Occipital lobe (tissue), 1 donor: ENCODE measurements at regions not wholly inside any gene's neighbourhood (a gene's known extent, or its start where the extent isn't known, plus 50 kb on each side); places are given as distances from the start of the nearest gene placed in this dataset.
"Not testable (repeated sequence)": the region's sequence is repeated elsewhere in the genome, so short reads cannot be mapped to it uniquely, and the experiment has no call there.

ENCODE experiments used
- DNase-seq: peaks from one replicate; lab custom pipeline; 2025; lab: John Stamatoyannopoulos, UW

DNA sequence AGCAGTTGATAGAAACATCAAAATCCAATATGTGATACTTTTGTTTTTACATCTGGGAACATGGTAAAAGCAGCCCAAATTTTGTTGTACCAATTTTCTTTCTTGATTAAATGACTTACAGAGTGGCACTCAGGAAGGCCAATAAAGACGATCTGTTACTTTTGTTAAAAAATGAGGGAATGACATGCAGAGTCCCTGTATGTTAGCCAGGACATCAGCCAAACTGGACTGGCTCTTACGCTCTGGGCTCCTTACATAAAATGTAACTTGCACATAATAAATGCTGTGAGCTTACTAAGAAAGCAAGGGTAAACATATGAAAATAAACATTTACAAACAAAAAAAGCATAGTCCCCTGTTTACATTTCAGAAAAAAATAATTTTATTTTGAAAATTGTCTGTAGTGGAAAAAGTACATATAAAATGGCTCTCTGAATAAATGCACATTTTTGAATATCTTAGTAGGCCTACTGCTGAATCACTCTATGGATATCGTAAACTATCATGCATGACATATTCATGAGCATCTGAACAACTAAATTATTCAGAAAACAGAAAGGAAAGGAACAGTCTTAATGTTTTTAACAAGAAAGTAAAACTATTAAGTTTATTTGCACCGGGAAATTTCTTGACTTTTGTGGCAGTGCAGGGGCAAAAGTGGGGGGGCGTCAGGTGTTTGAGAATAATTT is 534.5 kb downstream of the KCTD12 start:
- no peak for DNase-seq

DNA sequence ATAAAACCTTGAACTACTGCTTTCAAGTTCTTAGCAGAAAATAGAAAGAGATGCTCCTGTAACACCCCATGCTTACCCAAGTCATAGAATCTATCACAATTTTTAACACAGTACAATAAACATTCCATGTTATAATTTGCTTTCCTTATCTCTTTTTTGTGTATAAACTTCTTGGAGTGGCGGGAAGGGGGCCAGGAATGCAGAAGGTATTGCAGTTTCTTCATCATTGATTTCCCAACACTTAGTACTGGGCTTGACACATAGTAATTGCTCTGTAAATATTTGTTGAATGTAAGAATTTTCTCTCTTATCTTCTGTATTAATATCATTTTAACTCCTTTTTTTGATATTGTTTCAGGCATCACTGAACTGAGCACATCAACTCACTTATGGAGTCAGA is 535.8 kb downstream of the KCTD12 start:
- DNase-seq, result no peak

DNA sequence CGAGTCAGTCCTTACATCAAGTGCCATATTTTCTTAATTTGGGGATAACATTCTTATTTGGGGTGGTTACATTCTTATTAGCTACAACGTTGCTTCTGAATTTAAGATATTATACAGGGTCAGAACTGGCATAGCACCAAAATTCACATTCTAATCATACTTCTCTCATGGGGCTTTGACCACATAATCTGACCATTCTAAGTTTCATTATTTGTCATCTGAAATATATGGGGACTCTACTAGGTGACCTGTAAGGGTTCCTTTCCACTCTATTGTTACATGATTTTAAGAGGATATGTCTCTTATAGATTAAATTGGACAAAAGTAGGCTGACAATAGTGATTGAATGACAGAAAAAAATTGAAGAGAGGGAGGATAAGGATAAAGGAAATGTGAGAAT is 536.5 kb downstream of the KCTD12 start:
- no peak for DNase-seq

DNA sequence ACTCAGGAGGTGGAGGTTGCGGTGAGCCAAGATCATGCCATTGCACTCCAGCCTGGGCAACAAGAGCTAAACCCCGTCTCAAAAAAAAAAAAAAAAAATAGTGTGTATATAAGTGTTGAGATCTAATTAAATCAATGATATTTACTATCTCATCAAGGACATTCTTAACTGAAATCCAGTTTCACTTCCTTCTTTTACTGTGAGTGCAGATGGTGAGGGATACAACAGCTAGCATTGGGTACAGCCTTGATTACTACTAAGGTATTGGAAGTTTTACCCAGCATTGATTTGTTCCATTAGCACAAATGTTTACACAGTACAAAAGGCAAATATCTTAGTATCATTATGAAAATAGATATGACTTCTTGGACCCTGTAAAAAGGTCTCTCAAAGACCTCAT is 546.6 kb downstream of the KCTD12 start:
- DNase-seq, result no peak

DNA sequence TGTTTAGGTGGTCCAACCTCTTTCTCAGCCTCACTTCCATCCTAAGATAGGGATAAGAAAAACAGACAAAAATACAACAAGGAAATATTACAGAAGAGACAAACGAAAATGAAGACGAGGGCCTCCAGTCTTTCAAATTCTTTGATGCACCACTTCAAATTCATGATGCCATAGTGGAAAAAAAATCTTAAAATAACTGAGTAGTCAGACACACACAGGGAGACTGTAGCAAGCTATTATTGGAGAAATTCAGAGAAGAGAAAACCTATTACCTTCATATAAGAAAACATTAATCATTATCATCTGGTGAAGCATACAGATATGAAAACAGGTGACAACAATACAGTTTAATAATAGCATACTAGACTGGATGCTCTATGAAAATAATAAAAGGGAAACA is 548.2 kb downstream of the KCTD12 start:
- no peak for DNase-seq

DNA sequence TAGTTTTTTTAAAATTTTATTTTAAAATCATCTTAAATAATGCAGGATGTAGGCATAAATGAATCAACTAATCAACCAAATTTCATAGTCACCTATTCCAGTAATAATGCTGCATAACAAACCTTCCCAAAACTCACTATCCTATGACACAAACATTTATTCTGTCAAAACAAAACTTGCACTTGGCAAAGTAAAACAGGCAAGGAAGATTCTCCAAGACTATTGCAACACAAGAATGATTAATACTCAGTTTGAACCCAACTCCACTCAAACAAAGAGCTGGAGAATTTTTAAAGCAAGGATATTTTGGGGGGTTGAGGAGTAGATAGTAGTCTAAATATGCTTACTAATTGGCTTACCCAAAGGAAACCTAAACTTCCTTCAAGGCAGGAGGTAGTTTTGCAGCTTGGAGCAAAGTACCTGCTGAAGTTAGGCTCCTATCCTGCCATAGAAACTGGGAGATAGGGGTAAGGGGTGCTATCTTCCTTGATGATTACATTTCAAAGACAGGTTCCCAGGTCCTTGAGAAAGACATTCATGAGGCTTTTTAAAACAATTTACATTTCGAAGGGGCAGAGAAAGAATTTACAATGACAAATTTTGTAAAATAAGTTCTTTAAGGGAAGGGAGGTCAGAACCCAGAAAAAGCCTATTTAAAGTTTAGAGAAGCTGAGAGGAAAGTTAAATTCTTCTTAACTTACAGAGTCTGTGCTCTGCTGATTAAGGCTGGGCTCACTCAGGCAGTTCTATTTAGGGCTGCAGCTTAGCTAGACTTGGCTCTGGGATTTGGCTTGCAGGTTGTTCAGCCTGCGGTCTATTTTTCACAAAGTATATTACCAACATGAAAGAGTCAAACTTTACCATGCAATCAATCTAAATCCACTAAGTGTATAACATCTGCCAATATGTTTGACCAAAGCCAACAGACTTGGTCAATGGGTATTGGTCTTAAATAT is 549.0 kb downstream of the KCTD12 start:
- no peak for DNase-seq

DNA sequence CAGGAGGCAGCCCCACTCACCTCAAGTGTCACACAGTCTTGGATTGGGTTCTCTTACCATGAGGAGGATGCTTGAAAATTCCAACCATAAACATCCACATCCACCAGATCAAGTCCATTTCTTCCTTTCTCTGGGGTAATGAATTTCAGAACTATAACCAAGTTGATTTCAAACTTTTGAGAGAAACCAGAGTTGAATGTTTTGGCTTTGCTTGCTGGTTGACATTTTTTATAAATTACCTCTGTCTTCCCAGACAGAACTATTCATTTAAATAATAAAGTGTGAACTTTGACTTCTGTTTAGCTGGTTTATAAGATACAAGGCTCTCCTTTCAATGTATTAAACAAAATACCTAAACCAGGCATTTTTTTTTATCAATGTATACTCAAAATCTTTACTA is 550.7 kb downstream of the KCTD12 start:
- no peak for DNase-seq

DNA sequence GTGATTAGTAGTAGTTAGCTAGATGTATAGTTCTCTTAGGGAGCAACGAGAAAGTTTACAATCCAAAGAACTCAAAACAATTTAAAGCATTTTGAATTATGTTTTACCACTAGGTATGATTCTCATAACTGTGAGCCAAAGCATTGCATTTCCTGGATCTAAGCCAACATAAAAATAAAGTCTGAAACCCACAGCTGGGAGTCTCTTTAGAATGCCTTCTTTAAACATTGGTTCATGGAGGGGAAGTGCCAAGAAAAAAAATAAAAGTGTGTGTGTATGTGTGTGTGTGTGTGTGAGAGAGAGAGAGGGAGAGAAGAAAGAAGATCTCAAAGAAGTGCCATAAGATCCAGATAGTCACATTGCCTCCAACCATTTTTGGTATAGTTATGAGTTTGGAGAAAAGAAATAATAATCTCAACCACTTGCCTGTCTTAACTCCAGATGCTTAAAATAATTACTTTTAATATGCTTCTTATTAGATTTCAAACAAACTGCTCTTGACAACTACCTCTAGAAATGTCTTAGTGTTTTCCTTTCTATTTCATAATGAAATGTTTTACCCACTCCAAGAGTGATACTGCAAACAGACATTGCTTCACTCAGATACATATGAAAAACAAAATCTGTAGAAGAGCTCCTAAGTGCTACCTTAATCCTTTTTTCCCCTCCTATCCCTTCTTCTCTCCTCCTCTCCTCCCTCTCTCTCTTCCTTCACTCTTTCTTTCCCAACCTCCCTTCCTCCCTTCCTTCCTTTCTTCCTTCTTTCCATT is 554.1 kb downstream of the KCTD12 start:
- no peak for DNase-seq

DNA sequence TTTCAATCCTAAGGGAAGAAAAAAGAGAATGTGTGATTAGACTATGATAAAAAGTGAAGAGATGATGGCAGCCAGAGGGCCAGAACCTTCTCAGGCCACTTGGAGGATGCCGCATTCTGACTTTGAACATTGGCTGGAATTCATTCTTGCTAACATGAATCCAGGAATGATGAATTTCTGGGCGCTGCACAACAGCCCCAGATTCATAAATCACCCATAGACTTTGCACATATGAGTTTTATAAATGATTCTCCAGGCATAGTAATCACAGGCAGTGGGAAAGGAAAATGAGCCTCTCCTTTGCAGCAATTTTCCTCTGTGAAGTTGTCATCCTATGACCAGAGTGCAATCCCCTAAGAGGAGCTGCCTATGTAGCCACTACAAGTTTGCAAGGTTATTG is 555.4 kb downstream of the KCTD12 start:
- no peak for DNase-seq

DNA sequence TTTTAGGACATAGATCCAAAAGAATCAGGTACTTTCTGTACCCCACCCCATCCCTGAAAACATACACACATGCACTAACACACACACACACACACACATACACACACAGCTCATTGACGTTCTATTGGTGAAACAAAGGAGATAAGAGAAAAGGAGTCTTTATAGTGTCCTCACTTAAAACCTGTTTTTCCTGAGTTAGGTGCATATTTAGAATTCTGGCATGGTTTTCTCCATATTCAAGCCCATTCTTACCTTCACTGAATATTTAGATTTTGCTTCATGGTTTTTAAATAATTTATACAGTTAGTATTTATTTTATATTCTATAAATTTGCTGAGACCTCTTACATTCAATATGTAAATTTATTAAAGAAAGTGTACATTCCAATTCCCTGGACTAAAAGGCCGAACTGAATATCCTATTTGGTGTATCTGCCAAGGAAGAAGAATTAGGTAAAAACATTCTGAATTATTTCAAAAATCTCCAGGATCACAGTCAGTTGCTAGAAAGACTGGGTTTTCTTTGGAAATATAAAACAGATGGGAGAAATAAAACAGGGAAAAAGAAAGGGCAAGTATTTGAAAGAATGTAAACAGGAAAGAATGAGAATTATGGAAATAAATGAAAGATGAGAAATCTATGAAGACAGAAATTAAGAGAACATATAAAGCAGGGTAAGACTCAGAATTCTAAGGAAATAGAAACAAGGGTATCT is 556.2 kb downstream of the KCTD12 start:
- no peak for DNase-seq

DNA sequence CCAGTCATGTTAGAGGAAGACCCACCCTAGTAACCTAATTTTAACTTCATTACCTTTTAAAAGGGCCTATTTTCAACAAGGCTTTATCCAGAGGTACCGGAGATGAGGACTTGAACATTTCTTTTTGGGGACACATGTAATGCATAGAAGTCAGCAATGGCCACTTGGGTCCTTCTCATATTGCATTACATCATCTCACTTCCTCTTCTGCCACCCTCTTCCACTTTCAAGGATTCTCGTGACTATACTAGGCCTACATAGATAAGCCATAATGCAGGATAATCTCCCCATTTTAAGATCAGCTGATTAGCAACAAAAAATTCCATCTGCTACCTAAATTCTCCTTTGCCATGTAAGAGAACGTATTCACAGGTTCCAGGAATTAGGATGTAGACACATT is 557.2 kb downstream of the KCTD12 start:
- DNase-seq, result no peak

DNA sequence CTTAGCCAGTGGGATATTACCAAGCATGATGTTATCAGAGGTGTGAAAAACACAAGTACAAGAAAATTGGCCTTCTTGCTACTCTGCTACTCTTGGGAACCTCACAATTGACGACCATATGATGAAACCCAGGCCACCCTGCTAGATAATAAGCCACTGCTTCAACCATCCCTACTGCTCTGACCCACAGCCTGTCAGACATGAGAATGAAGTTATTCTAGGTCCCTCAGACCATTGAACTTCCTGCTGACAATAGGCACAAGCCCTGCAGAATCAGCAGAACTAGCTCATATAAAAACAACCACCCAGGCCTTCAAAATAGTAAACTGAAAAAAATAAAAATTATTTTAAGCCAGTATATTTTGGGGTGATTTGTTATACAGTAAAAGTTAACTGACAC is 559.9 kb downstream of the KCTD12 start:
- no peak for DNase-seq

DNA sequence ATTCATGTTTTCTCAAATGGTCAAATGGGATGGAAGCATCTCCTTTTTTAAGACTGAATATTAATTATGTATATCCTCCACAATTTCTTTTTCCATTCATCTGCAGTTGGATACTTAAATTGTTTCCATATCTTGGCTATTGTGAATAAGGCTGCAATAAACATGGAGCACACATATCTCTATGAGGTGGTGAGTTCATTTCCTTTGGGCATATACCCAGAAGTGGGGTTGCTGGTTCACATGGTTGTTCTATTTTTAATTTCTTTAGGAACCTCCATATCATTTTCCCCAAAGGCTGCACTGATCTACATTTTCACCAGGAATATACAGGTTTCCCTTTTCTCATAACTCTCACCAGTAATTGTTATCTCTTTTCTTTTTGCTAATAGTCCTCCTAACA is 566.3 kb downstream of the KCTD12 start:
- no peak for DNase-seq

DNA sequence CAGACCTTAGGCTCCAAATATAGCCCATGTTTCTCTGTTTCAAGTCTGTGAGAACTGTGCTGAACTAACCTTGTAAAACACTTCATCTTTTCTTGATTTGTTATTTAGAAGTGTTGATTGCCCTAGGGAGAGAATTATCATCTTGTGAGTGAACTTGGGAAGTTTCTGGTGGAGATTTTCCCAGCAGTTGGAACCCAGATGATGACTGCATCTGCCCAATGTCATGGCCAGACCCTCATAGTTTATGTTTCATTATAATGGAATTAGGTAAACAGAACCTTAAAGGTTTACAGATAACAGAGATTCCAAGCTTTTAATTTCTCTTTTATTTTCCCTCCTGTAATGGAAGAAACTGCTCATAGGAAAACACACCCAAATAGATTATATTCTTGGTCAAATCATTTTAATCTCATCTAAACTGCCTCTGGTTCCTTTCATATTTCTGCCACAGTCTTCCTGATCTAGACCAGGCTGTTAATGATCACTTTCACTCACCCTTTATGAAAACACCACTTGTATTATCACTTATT is 569.1 kb downstream of the KCTD12 start:
- DNase-seq, result no peak

DNA sequence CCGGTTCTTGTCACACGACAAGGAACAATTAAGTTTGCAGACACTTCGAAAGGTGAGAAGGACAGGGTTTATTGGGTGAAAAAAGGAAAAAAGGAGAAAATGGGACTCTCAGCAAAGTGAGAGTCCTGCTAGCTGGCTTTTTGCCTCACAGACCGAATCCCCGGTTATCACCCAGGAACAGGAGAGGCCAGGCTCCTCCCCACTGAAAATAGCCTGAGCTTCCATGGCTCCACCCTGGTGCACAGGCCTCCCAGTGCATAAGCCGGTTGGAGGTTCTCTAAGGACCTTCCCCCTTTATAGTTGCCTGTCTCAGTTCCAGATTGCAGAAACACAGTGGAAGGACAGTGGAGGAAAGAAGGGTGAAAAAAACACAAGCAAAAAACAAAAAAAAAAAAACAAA is 571.7 kb downstream of the KCTD12 start:
- DNase-seq, result no peak

DNA sequence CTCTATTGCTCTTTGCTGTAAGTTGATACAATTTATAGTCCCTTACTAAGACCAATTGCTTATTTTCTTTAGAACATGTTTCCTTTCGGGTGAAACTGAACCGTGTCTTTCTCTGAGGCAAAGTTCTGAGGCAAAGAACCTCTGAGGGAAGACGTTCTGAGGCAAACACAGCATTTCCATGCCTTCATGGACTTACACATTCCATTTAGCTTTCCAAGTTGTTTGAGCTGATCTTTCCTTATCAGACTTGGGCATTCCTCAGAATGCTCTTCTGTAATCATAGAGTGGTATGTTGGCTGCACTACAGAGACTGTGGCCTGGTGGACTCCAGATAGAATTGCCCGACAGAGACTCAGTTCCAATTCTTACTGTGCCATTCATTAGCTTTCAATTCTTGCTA is 579.1 kb downstream of the KCTD12 start:
- DNase-seq, result no peak

DNA sequence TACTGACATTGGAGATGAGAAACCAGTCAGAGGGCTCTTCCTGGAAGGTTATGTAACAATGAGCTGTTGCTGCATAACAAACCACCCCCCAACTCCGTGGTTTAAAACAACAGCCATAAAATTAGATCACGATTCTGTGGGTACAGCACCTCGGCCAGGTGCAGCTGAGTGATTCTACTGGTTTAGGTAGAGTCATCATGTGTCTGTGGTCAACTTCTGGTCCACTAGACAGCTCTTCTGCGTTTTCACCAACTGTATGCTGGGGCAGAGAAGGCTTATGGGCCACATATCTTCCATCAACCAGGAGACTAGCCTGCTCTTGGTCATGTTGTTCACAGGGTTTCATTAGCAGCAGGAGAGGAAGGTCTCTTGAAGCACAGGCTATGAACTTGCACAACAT is 585.5 kb downstream of the KCTD12 start:
- DNase-seq, result no peak

DNA sequence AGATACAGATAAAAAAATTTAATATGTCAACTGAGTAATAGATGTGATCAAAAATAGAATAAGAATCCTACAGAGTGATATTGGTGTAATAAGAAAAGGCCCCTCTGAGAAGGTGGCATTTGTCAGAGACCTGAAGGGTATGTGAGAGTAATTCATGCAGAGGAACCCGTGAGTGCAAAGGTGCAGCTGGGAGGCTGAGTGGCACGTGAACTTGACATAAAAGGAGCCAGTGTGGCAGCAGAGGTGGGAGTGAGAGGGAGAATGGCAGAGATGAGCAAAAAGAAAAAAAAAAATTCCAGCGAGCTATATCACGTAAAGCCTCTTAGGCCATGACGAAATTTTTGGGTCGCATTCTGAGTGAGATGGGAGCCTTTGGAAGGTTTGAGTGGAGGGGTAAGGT is 588.9 kb downstream of the KCTD12 start:
- no peak for DNase-seq

DNA sequence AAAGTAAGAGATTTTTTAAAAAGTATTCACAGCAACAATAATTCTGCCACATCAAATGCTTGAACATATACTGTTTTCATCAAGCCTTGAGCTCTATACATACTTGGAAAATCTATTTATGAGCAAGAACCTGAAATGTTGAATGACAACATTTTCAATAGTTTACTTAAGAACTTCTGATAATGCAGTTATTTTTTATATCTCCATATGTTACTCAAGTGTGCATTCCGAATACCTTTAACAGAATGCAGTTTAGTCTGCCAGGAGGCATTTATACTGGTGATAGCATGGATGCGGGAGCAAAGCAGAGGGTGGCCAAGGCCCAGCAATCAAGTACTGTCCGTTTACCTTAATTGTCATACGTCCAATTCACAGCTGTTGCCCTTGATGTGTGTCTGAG is 589.5 kb downstream of the KCTD12 start:
- DNase-seq, result no peak

DNA sequence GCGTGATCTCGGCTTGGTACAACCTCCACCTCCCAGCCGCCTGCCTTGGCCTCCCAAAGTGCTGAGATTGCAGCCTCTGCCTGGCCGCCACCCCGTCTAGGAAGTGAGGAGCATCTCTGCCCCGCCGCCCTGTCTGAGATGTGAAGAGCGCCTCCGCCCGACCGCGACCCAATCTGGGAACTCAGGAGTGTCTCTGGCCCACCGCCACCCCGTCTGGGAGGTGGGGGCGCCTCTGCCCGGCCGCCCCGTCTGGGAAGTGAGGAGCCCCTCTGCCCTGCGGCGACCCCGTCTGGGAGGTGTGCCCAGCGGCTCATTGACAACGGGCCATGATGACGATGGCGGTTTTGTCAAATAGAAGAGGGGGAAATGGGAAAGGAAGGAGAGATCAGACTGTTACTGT is 591.2 kb downstream of the KCTD12 start:
- DNase-seq, result not testable (repeated sequence)

DNA sequence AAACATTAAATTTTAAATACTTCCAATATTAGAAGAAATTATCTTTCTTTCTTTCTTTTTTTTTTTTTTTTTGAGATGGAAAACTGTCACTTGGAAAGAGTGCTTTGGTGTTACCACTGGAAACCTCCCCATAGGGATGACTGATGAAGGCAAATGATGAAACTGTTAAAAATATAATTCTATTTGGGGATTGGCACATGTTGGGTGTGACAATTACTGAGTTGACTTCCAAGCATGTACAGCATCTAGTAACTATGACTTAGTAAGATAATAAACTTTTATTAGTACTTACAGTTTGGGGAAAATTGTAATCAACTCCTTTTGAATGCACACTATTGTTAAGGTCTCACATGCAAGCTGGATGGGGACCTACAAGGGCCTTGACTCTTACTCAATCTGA is 592.5 kb downstream of the KCTD12 start:
- DNase-seq, result no peak
